Astrocyte (in vitro differentiated cells and primary cell): ENCODE measurements at regions not wholly inside any gene's neighbourhood (a gene's known extent, or its start where the extent isn't known, plus 50 kb on each side); places are given as distances from the start of the nearest gene placed in this dataset.

Experiments
- DNase-seq: peaks from one replicate; pipeline ENCODE4 v3.0.0-alpha.2; 2010; ENCODE audit warnings: low read depth
- FAIRE-seq: peaks from 2 replicates; lab custom pipeline; 2011; peaks lifted over from hg19 to GRCh38; lab: Jason Lieb, UNC
- H2AFZ ChIP-seq: 2 replicates; pipeline ENCODE4 v1.6.0; 2012; ENCODE audit warnings: low read depth, low read length, inconsistent platforms
- H3K27ac ChIP-seq: 2 replicates; pipeline ENCODE4 v1.5.1; 2011; ENCODE audit warnings: low read depth, low read length, inconsistent platforms
- H3K27me3 ChIP-seq: 2 replicates; pipeline ENCODE4 v1.6.0; 2011; ENCODE audit warnings: low read length, inconsistent platforms; ENCODE audit not compliant: insufficient read depth
- H3K36me3 ChIP-seq: 2 replicates; pipeline ENCODE4 v1.5.1; 2011; ENCODE audit warnings: low read length, inconsistent platforms; ENCODE audit not compliant: insufficient read depth
- H3K4me1 ChIP-seq: 2 replicates; pipeline ENCODE4 v1.5.1; 2011; ENCODE audit warnings: low read length, inconsistent platforms; ENCODE audit not compliant: insufficient read depth
- H3K4me2 ChIP-seq: 2 replicates; pipeline ENCODE4 v1.6.0; 2012; ENCODE audit warnings: low read length, inconsistent platforms
- H3K4me3 ChIP-seq: 2 replicates; pipeline ENCODE4 v1.5.1; 2011; ENCODE audit warnings: low read depth, mild to moderate bottlenecking, low read length, inconsistent platforms; ENCODE audit not compliant: insufficient read depth
- H3K79me2 ChIP-seq: 2 replicates; pipeline ENCODE4 v1.6.0; 2012; ENCODE audit warnings: mild to moderate bottlenecking, low read length, inconsistent platforms; ENCODE audit not compliant: insufficient read depth
- H3K9ac ChIP-seq: 2 replicates; pipeline ENCODE4 v1.6.0; 2012; ENCODE audit warnings: mild to moderate bottlenecking, low read length, inconsistent platforms
- H3K9me3 ChIP-seq: 2 replicates; pipeline ENCODE4 v1.5.1; 2012; ENCODE audit warnings: low read depth, mild to moderate bottlenecking, low read length, inconsistent platforms; ENCODE audit not compliant: insufficient read depth
- H4K20me1 ChIP-seq: 2 replicates; pipeline ENCODE4 v1.6.0; 2012; ENCODE audit warnings: low read length, inconsistent platforms; ENCODE audit not compliant: insufficient read depth
- H3K27ac Mint-ChIP-seq: one replicate; pipeline ENCODE4 v1.8.0; 2021; ENCODE audit warnings: mild to moderate bottlenecking, mixed read lengths; ENCODE audit not compliant: unreplicated experiment
- H3K27me3 Mint-ChIP-seq: one replicate; pipeline ENCODE4 v1.8.0; 2021; ENCODE audit warnings: low read depth, mixed read lengths; ENCODE audit not compliant: unreplicated experiment
- H3K36me3 Mint-ChIP-seq: one replicate; pipeline ENCODE4 v1.8.0; 2021; ENCODE audit warnings: low read depth, mixed read lengths; ENCODE audit not compliant: unreplicated experiment
- H3K4me1 Mint-ChIP-seq: one replicate; pipeline ENCODE4 v1.8.0; 2021; ENCODE audit warnings: low read depth, mixed read lengths; ENCODE audit not compliant: unreplicated experiment
- H3K4me3 Mint-ChIP-seq: one replicate; pipeline ENCODE4 v1.8.0; 2021; ENCODE audit warnings: mild to moderate bottlenecking, moderate library complexity, mixed read lengths; ENCODE audit not compliant: unreplicated experiment
- H3K9me3 Mint-ChIP-seq: one replicate; pipeline ENCODE4 v1.8.0; 2021; ENCODE audit warnings: mild to moderate bottlenecking, mixed read lengths; ENCODE audit not compliant: unreplicated experiment
- EZH2 ChIP-seq: IDR thresholded peaks from 2 replicates; pipeline ENCODE4 v1.6.1; 2012; ENCODE audit warnings: mild to moderate bottlenecking, low read length, inconsistent platforms; ENCODE audit not compliant: insufficient read depth
- TF ChIP-seq, protein P1 (sequence below): IDR thresholded peaks from 2 replicates; pipeline ENCODE4 v1.5.1; 2011; ENCODE audit warnings: low read depth, mild to moderate bottlenecking, inconsistent platforms, low read length, moderate library complexity; ENCODE audit not compliant: insufficient read depth

GRCh38 chr3:34696831-34697230 is 898.4 kb downstream of the PDCD6IP start:
- H3K9me3 Mint-ChIP-seq, result peaks cover 5% of the 10 kb centered on the region
- no peak for FAIRE-seq

GRCh38 chr3:34703053-34703452 is 904.6 kb downstream of the PDCD6IP start:
- FAIRE-seq, result no peak

More at GRCh38 chr3:34696831-34697230, 898.4 kb downstream of the PDCD6IP start:
- Mint-ChIP-seq H3K27me3 (no peaks in the 10 kb centered on the region), H3K27ac (no peak overlapping the region), H3K4me3 (no peak overlapping the region), H3K36me3 (no peaks in the 10 kb centered on the region), H3K4me1 (no peaks in the 10 kb centered on the region)
- no peak for DNase-seq
- no peaks in the 10 kb centered on the region for H3K27me3 ChIP-seq
- no peaks in the 10 kb centered on the region for H3K36me3 ChIP-seq
- H3K79me2 ChIP-seq, result no peaks in the 10 kb centered on the region
- H3K4me1 ChIP-seq, result no peaks in the 10 kb centered on the region
- H3K27ac ChIP-seq, result no peak overlapping the region
- H3K9me3 ChIP-seq, result peaks cover 3% of the 10 kb centered on the region
- H4K20me1 ChIP-seq, result no peaks in the 10 kb centered on the region
- H2AFZ ChIP-seq, result no peak overlapping the region
- no peak overlapping the region for H3K4me3 ChIP-seq
- TF ChIP-seq EZH2, result no peak
- TF ChIP-seq, protein P1, sequence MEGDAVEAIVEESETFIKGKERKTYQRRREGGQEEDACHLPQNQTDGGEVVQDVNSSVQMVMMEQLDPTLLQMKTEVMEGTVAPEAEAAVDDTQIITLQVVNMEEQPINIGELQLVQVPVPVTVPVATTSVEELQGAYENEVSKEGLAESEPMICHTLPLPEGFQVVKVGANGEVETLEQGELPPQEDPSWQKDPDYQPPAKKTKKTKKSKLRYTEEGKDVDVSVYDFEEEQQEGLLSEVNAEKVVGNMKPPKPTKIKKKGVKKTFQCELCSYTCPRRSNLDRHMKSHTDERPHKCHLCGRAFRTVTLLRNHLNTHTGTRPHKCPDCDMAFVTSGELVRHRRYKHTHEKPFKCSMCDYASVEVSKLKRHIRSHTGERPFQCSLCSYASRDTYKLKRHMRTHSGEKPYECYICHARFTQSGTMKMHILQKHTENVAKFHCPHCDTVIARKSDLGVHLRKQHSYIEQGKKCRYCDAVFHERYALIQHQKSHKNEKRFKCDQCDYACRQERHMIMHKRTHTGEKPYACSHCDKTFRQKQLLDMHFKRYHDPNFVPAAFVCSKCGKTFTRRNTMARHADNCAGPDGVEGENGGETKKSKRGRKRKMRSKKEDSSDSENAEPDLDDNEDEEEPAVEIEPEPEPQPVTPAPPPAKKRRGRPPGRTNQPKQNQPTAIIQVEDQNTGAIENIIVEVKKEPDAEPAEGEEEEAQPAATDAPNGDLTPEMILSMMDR, result no peak
- H3K4me2 ChIP-seq, result no peak overlapping the region
- no peak overlapping the region for H3K9ac ChIP-seq

DNA sequence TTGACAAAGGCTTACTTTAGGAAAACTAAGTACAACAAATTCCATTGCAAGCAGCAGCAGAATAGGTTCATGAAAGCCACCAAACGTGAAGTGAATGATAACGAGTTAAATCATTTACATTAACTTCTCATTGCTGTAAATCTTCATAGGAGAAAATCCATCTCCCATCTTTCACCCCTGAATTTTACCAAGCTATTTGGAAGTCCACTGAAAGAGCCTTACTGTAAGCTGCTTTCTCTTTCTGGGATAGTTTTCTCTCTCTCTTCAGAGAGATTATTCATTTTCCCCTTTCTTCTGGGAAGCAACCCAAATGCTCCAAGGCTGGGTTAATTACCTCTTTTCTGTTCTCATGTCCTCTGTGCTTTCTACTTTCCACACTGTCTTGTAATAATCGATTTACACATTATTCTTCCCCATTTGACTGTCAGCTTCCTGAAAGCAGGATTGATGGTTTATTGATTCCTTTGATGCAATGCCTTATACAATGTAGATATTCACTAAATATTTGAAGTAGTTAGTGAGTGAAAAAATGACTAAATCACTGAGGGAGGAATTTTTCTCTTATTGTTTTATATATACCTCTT is 914.3 kb upstream of the ARPP21 start:
- no peak overlapping the region for H3K4me3 Mint-ChIP-seq
- H2AFZ ChIP-seq, result no peak overlapping the region
- no peak overlapping the region for H3K27ac Mint-ChIP-seq
- no peaks in the 10 kb centered on the region for H4K20me1 ChIP-seq
- TF ChIP-seq, protein P1, result no peak
- no peak for TF ChIP-seq EZH2
- H3K27me3 Mint-ChIP-seq, result no peaks in the 10 kb centered on the region
- no peak overlapping the region for H3K4me3 ChIP-seq
- FAIRE-seq (no peak), DNase-seq (no peak)
- H3K9me3 ChIP-seq, result no peaks in the 10 kb centered on the region
- no peaks in the 10 kb centered on the region for H3K36me3 ChIP-seq
- H3K9ac ChIP-seq, result no peak overlapping the region
- peaks cover 35% of the 10 kb centered on the region for H3K4me1 Mint-ChIP-seq
- H3K27ac ChIP-seq, result no peak overlapping the region
- H3K4me2 ChIP-seq, result no peak overlapping the region
- no peaks in the 10 kb centered on the region for H3K4me1 ChIP-seq
- peaks cover 2% of the 10 kb centered on the region for H3K9me3 Mint-ChIP-seq
- no peaks in the 10 kb centered on the region for H3K36me3 Mint-ChIP-seq
- no peaks in the 10 kb centered on the region for H3K79me2 ChIP-seq
- H3K27me3 ChIP-seq, result no peaks in the 10 kb centered on the region

More at GRCh38 chr3:34703053-34703452, 904.6 kb downstream of the PDCD6IP start:
- H3K4me3 Mint-ChIP-seq, result no peak overlapping the region
- H3K27ac Mint-ChIP-seq, result no peak overlapping the region
- H3K4me3 ChIP-seq, result no peak overlapping the region
- H3K79me2 ChIP-seq, result no peaks in the 10 kb centered on the region
- H3K4me1 ChIP-seq, result no peaks in the 10 kb centered on the region
- no peak overlapping the region for H3K9ac ChIP-seq
- H3K36me3 ChIP-seq, result no peaks in the 10 kb centered on the region
- no peaks in the 10 kb centered on the region for H3K27me3 ChIP-seq
- H3K9me3 ChIP-seq, result peaks cover 3% of the 10 kb centered on the region
- TF ChIP-seq EZH2, result no peak
- TF ChIP-seq, protein P1, result no peak
- no peak overlapping the region for H3K4me2 ChIP-seq
- DNase-seq, result no peak
- peaks cover 14% of the 10 kb centered on the region for H3K9me3 Mint-ChIP-seq
- H3K27ac ChIP-seq, result no peak overlapping the region
- H4K20me1 ChIP-seq, result no peaks in the 10 kb centered on the region
- no peaks in the 10 kb centered on the region for H3K27me3 Mint-ChIP-seq
- no peak overlapping the region for H2AFZ ChIP-seq
- no peaks in the 10 kb centered on the region for H3K4me1 Mint-ChIP-seq
- H3K36me3 Mint-ChIP-seq, result no peaks in the 10 kb centered on the region
